ENCODE measurements at regions not wholly inside any gene's neighbourhood (a gene's known extent, or its start where the extent isn't known, plus 50 kb on each side); places are given as distances from the start of the nearest gene placed in this dataset.

DNA sequence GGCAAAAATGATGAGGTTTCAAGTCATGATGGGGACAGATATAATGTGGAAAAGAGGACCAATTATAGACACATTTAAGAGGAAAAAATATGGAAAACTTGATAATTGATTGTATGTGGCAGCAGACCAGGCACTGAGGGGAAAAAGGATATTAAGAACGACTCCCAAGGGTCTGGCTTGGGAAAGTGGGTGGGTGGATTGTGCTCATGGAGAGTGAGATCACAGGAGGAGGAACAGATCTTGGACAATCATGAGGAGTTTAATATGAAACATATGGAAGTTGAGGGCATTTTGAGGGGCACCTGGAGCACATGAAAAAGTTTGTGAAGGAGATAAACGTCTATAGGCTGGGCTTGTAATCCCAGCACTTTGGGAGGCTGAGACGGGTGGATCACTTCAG, 454.3 kb upstream of the KLF4 start:
- WGBS (ENCODE audit: extremely low coverage, insufficient read length, low lambda C conversion rate) = no CpG with 5 or more reads among the region's 3 CpGs
- no peaks in the 10 kb centered on the region for H3K4me1 ChIP-seq (ENCODE audit: insufficient read depth, low read length)
- H3K4me1 Mint-ChIP-seq = peaks cover 8 to 9% of the 10 kb centered on the region in 2 experiments
- H3K27ac ChIP-seq (ENCODE audit: insufficient read length, low read depth, low read length) = no peak overlapping the region
- H4K8ac ChIP-seq (replicated peaks; ENCODE audit: insufficient read length, low read depth, low read length) = no peak overlapping the region
- no peaks in the 10 kb centered on the region for H3K79me2 ChIP-seq (ENCODE audit: insufficient read depth, low read length)
- H3K27ac Mint-ChIP-seq = no peak overlapping the region
- no peak overlapping the region for H2BK15ac ChIP-seq (ENCODE audit: low read depth, low read length)
- H2BK120ac ChIP-seq (ENCODE audit: low read depth, low read length, poor library complexity, severe bottlenecking) = no peak overlapping the region
- H3K4me2 ChIP-seq (ENCODE audit: insufficient read depth, insufficient read length, low read length) = no peak overlapping the region
- no peak overlapping the region for H3T11ph ChIP-seq (ENCODE audit: low read length)
- H3K9me3 ChIP-seq (ENCODE audit: control insufficient read depth, low read depth, low read length) = no peaks in the 10 kb centered on the region
- no peak overlapping the region for H3K14ac ChIP-seq (ENCODE audit: insufficient read depth, low read length)
- no peak overlapping the region for H3K4ac ChIP-seq (ENCODE audit: low read depth, low read length)
- H2BK20ac ChIP-seq (ENCODE audit: low read depth, low read length, poor library complexity, severe bottlenecking) = no peak overlapping the region
- H3K56ac ChIP-seq (ENCODE audit: insufficient read length, low read depth, low read length) = no peak overlapping the region
- H3K18ac ChIP-seq (ENCODE audit: insufficient read length, low read depth, low read length) = no peak overlapping the region
- no peak overlapping the region for H3K4me3 Mint-ChIP-seq
- no peaks in the 10 kb centered on the region for H3K23me2 ChIP-seq (ENCODE audit: insufficient read length, low read depth, low read length, poor library complexity, severe bottlenecking)
- H3K36me3 Mint-ChIP-seq (ENCODE audit: insufficient read depth in 1 of 3, low read depth in 3 of 3) = no peaks in the 10 kb centered on the region
- H3K9ac ChIP-seq (ENCODE audit: extremely low read depth, insufficient read length, low read length) = no peak overlapping the region
- TF ChIP-seq, protein P1, sequence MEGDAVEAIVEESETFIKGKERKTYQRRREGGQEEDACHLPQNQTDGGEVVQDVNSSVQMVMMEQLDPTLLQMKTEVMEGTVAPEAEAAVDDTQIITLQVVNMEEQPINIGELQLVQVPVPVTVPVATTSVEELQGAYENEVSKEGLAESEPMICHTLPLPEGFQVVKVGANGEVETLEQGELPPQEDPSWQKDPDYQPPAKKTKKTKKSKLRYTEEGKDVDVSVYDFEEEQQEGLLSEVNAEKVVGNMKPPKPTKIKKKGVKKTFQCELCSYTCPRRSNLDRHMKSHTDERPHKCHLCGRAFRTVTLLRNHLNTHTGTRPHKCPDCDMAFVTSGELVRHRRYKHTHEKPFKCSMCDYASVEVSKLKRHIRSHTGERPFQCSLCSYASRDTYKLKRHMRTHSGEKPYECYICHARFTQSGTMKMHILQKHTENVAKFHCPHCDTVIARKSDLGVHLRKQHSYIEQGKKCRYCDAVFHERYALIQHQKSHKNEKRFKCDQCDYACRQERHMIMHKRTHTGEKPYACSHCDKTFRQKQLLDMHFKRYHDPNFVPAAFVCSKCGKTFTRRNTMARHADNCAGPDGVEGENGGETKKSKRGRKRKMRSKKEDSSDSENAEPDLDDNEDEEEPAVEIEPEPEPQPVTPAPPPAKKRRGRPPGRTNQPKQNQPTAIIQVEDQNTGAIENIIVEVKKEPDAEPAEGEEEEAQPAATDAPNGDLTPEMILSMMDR (conservative IDR thresholded peaks at IDR 0.05) = no peak
- no peaks in the 10 kb centered on the region for H3K79me1 ChIP-seq (ENCODE audit: insufficient read depth, low read depth, low read length, poor library complexity, severe bottlenecking)
- H4K20me1 ChIP-seq (ENCODE audit: control insufficient read depth, insufficient read depth, insufficient read length) = no peaks in the 10 kb centered on the region
- no peak overlapping the region for H2AFZ ChIP-seq (ENCODE audit: low read length)
- H4K5ac ChIP-seq (ENCODE audit: insufficient read length, low read depth, low read length) = no peak overlapping the region
- H2AK5ac ChIP-seq (ENCODE audit: insufficient read length, low read length) = no peak overlapping the region
- no peak for DNase-seq
- no peak overlapping the region for H2BK5ac ChIP-seq (ENCODE audit: insufficient read length, low read length)
- no peak overlapping the region for H4K91ac ChIP-seq (ENCODE audit: insufficient read length, low read depth, low read length)
- no peaks in the 10 kb centered on the region; a peak in 1 of 5 replicates for H3K9me3 Mint-ChIP-seq
- no peak overlapping the region for H3K23ac ChIP-seq (ENCODE audit: insufficient read length, low read depth, low read length)
- no peaks in the 10 kb centered on the region for H3K27me3 Mint-ChIP-seq (ENCODE audit: low read depth)
- no peak overlapping the region for H2BK12ac ChIP-seq (ENCODE audit: insufficient read length, low read depth, low read length)
- no peaks in the 10 kb centered on the region; the same call in 1 of the 2 replicates for H3K27me3 ChIP-seq (ENCODE audit: insufficient read depth, low read length)
